A673 (cell line): ENCODE measurements at regions not wholly inside any gene's neighbourhood (a gene's known extent, or its start where the extent isn't known, plus 50 kb on each side); places are given as distances from the start of the nearest gene placed in this dataset.

ENCODE experiments used
- CTCF ChIP-seq: fragments of 300-800, 200-600 bp; sonication (generic); conservative IDR thresholded peaks from 2 replicates; pipeline ENCODE4 v1.5.1; 2017; ENCODE audit warnings: low read depth, mild to moderate bottlenecking, antibody characterized with exemption, low read length, moderate library complexity, mixed read lengths
- EZH2 ChIP-seq: fragments of 200-600 bp; sonication (generic); IDR thresholded peaks from 2 replicates; pipeline ENCODE4 v1.6.1; 2017; ENCODE audit warnings: borderline replicate concordance, low read depth, mild to moderate bottlenecking, mixed read lengths, antibody characterized with exemption, low read length; ENCODE audit not compliant: poor library complexity, severe bottlenecking

- no peak for TF ChIP-seq EZH2
- TF ChIP-seq CTCF: no peak
These were observed 168.3 kb upstream of the GBE1 start for GRCh38 chr3:81929697-81930096.
